ENCODE measurements at regions not wholly inside any gene's neighbourhood (a gene's known extent, or its start where the extent isn't known, plus 50 kb on each side); places are given as distances from the start of the nearest gene placed in this dataset.

DNA sequence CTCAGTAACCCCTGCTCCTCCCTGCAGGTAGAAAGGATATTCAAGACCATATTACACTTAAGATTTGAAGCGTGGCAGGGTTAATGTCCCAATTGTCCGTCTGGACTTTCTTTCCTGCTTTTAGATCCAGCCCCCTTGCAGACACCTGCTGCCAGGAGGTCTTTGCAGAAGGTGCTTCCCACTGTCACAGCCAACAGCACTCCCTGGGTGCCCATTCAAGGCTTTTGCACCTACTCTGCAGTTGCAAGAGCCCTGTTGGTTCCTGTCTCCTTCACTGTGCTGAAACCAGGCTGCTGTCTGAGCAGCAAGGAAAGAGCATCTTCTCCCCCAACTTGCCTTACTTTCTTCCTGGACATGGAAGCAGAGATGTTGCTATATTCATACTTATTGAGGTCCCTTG is 1043.0 kb upstream of the POU3F3 start:
- H3K27me3 ChIP-seq (ENCODE audit: control insufficient read depth, insufficient read depth, low read length) = no peaks in the 10 kb centered on the region
- no peak overlapping the region for H3K4me3 ChIP-seq (ENCODE audit: low read depth, low read length)
- no peak for DNase-seq (ENCODE audit: low read depth)
- TF ChIP-seq, protein P1, sequence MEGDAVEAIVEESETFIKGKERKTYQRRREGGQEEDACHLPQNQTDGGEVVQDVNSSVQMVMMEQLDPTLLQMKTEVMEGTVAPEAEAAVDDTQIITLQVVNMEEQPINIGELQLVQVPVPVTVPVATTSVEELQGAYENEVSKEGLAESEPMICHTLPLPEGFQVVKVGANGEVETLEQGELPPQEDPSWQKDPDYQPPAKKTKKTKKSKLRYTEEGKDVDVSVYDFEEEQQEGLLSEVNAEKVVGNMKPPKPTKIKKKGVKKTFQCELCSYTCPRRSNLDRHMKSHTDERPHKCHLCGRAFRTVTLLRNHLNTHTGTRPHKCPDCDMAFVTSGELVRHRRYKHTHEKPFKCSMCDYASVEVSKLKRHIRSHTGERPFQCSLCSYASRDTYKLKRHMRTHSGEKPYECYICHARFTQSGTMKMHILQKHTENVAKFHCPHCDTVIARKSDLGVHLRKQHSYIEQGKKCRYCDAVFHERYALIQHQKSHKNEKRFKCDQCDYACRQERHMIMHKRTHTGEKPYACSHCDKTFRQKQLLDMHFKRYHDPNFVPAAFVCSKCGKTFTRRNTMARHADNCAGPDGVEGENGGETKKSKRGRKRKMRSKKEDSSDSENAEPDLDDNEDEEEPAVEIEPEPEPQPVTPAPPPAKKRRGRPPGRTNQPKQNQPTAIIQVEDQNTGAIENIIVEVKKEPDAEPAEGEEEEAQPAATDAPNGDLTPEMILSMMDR (IDR thresholded peaks at IDR 0.05; ENCODE audit: insufficient read depth, low read length, poor library complexity, severe bottlenecking) = no peak
- no peaks in the 10 kb centered on the region for H3K36me3 ChIP-seq (ENCODE audit: control insufficient read depth, insufficient read depth, low read length)

DNA sequence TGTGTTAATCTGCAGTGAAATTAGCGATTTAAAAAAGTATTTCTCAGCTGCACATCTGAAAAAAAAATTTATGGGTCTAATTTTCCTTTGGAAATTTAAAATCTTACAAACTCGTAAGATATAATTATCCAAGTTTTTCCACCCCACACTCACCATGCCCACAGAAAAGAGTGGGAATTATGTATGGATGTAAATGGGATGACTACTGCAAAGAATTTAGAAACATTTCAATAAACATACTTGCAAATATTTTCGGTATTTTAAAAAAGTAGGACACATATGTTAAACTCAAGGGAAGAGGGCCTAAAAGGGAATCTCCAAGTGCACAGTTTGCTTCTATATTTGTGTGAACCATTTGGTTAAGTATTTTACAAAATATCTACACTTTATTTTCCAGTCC is 1039.9 kb upstream of the POU3F3 start:
- H3K36me3 ChIP-seq (ENCODE audit: control insufficient read depth, insufficient read depth, low read length) = no peaks in the 10 kb centered on the region
- TF ChIP-seq, protein P1 (IDR thresholded peaks at IDR 0.05; ENCODE audit: insufficient read depth, low read length, poor library complexity, severe bottlenecking) = no peak
- H3K27me3 ChIP-seq (ENCODE audit: control insufficient read depth, insufficient read depth, low read length) = no peaks in the 10 kb centered on the region
- no peak overlapping the region for H3K4me3 ChIP-seq (ENCODE audit: low read depth, low read length)
- no peak for DNase-seq (ENCODE audit: low read depth)

DNA sequence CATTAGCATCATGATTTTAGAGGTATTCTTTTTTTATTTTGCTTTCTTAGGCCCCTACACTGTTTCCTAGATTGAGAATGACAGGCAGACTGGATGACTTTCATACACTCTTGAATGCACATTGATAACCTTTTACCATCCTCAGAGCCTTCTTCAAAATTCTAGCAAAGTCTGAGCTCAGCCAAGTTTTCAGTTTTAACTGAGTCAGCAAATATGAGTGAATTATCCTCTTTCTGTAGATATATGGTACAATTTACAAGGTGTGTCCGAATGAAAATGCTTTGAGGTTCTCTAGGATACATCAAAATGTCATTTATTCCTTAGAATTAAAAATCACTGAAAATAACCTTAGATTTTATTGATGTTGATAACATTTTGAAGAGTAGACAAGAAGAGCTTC is 1038.2 kb upstream of the POU3F3 start:
- no peak overlapping the region for H3K4me3 ChIP-seq (ENCODE audit: low read depth, low read length)
- no peaks in the 10 kb centered on the region for H3K27me3 ChIP-seq (ENCODE audit: control insufficient read depth, insufficient read depth, low read length)
- no peak for DNase-seq (ENCODE audit: low read depth)
- TF ChIP-seq, protein P1 (IDR thresholded peaks at IDR 0.05; ENCODE audit: insufficient read depth, low read length, poor library complexity, severe bottlenecking) = no peak
- no peaks in the 10 kb centered on the region for H3K36me3 ChIP-seq (ENCODE audit: control insufficient read depth, insufficient read depth, low read length)

DNA sequence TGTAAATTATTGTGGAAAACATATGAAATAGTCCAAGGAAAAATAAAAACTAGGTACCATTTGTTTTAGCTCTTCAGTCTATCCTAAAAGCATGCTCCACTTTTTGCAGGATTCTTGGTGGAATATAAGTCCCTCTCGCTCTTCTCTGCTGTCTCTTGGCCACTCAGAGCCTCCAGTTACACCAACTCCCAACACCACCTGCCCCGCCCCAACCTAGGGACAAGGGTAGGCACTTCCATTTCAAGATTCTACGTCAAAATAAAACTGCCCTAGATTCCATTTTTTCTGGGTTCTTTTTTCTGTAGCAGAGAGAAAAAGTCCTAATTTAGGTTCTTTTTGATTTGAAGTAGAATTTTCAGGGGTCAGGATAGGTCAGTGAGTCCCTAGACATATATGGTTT is 1036.2 kb upstream of the POU3F3 start:
- Histone ChIP-seq H3K27me3 (ENCODE audit: control insufficient read depth, insufficient read depth, low read length) (no peaks in the 10 kb centered on the region), H3K36me3 (ENCODE audit: control insufficient read depth, insufficient read depth, low read length) (no peaks in the 10 kb centered on the region), H3K4me3 (ENCODE audit: low read depth, low read length) (no peak overlapping the region)
- TF ChIP-seq, protein P1 (IDR thresholded peaks at IDR 0.05; ENCODE audit: insufficient read depth, low read length, poor library complexity, severe bottlenecking) = no peak
- DNase-seq (ENCODE audit: low read depth) = no peak

DNA sequence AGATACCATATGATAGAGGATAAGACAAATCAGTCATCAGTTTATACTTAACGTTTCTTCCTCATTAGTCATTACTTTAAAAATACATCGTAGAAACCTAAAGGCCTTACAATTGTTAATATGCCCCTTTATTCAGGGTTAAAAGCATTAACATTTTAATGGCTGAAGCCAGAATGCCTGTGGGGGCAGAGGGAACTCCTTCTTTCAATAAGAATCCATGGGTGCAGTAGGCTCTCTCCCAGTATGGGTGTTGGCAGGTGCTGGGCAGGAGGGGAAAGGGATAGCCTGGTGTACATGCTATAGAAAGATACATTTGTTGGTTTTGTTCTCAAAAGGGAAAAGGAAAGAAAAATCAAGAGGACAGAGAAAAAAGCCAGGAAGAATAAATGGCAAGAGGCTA is 1035.7 kb upstream of the POU3F3 start:
- H3K36me3 ChIP-seq (ENCODE audit: control insufficient read depth, insufficient read depth, low read length) = no peaks in the 10 kb centered on the region
- DNase-seq (ENCODE audit: low read depth) = no peak
- TF ChIP-seq, protein P1 (IDR thresholded peaks at IDR 0.05; ENCODE audit: insufficient read depth, low read length, poor library complexity, severe bottlenecking) = no peak
- H3K4me3 ChIP-seq (ENCODE audit: low read depth, low read length) = no peak overlapping the region
- H3K27me3 ChIP-seq (ENCODE audit: control insufficient read depth, insufficient read depth, low read length) = no peaks in the 10 kb centered on the region

DNA sequence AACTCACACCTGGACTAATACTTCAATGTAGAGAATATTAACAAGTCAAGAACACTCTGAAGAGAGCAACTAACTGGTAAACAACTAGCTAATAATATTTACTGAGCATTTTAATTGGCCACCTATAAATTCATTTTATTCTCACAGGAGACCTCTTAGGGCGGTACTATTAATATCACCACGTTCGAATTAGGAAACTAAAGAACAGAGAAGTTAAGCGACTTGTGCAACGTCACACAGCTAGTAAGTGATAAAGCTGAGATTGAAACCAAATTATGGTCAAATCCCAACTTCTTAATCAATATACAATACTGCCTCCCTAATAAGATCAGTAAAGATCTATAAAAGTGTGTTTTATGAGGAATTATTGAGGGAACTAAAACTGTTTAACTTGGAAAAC is 1034.3 kb upstream of the POU3F3 start:
- TF ChIP-seq, protein P1 (IDR thresholded peaks at IDR 0.05; ENCODE audit: insufficient read depth, low read length, poor library complexity, severe bottlenecking) = no peak
- DNase-seq (ENCODE audit: low read depth) = no peak

More for the DNA sequence above, 1034.3 kb upstream of the POU3F3 start:
- Histone ChIP-seq H3K4me3 (ENCODE audit: low read depth, low read length) (no peak overlapping the region), H3K36me3 (ENCODE audit: control insufficient read depth, insufficient read depth, low read length) (no peaks in the 10 kb centered on the region), H3K27me3 (ENCODE audit: control insufficient read depth, insufficient read depth, low read length) (no peaks in the 10 kb centered on the region)
